ENCODE measurements at regions not wholly inside any gene's neighbourhood (a gene's known extent, or its start where the extent isn't known, plus 50 kb on each side); places are given as distances from the start of the nearest gene placed in this dataset.

GRCh38 chr9:135254176-135255032 is 166.9 kb downstream of the OLFM1 start:
- no peak for DNase-seq
- Mint-ChIP-seq H3K27ac (no peak overlapping the region), H3K36me3 (no peaks in the 10 kb centered on the region), H3K9me3 (no peaks in the 10 kb centered on the region), H3K4me1 (no peaks in the 10 kb centered on the region), H3K4me3 (no peak overlapping the region), H3K27me3 (peaks cover 28 to 33% of the 10 kb centered on the region in 2 donors)
- ATAC-seq (replicated peaks) = no peak

- Mint-ChIP-seq H3K9me3 (no peaks in the 10 kb centered on the region), H3K36me3 (no peaks in the 10 kb centered on the region), H3K4me1 (no peaks in the 10 kb centered on the region), H3K27ac (no peak overlapping the region), H3K4me3 (no peak overlapping the region), H3K27me3 (peaks cover 28 to 33% of the 10 kb centered on the region in 2 donors)
- no peak for DNase-seq
- no peak for ATAC-seq (replicated peaks)
These were observed 167.8 kb downstream of the OLFM1 start for GRCh38 chr9:135255033-135255840.

GRCh38 chr9:135255841-135256580 is 168.5 kb downstream of the OLFM1 start:
- Mint-ChIP-seq H3K4me1 (no peaks in the 10 kb centered on the region), H3K9me3 (no peaks in the 10 kb centered on the region), H3K4me3 (no peak overlapping the region), H3K27me3 (peaks cover 28 to 33% of the 10 kb centered on the region in 2 donors), H3K27ac (no peak overlapping the region), H3K36me3 (no peaks in the 10 kb centered on the region)
- DNase-seq (no peak), ATAC-seq (replicated peaks) (no peak)

GRCh38 chr9:135256581-135257354 is 169.3 kb downstream of the OLFM1 start:
- Mint-ChIP-seq H3K9me3 (no peaks in the 10 kb centered on the region), H3K27ac (no peak overlapping the region)

GRCh38 chr9:135258461-135258860 is 171.0 kb downstream of the OLFM1 start:
- no peaks in the 10 kb centered on the region for H3K9me3 Mint-ChIP-seq
- H3K27ac Mint-ChIP-seq = no peak overlapping the region
- no peak overlapping the region for H3K4me3 Mint-ChIP-seq
- ATAC-seq (replicated peaks) = no peak
- no peaks in the 10 kb centered on the region for H3K4me1 Mint-ChIP-seq
- no peaks in the 10 kb centered on the region for H3K36me3 Mint-ChIP-seq
- peaks cover 13 to 18% of the 10 kb centered on the region in 2 donors for H3K27me3 Mint-ChIP-seq
- DNase-seq = no peak

More at GRCh38 chr9:135256581-135257354, 169.3 kb downstream of the OLFM1 start:
- Mint-ChIP-seq H3K36me3 (no peaks in the 10 kb centered on the region), H3K27me3 (peaks cover 27 to 32% of the 10 kb centered on the region in 2 donors), H3K4me3 (no peak overlapping the region), H3K4me1 (no peaks in the 10 kb centered on the region)
- no peak for ATAC-seq (replicated peaks)
- DNase-seq = no peak

- no peak overlapping the region for H3K27ac Mint-ChIP-seq
- no peaks in the 10 kb centered on the region for H3K9me3 Mint-ChIP-seq
- DNase-seq = no peak
- no peaks in the 10 kb centered on the region for H3K4me1 Mint-ChIP-seq
- peaks cover 11 to 15% of the 10 kb centered on the region in 2 donors for H3K27me3 Mint-ChIP-seq
- H3K36me3 Mint-ChIP-seq = no peaks in the 10 kb centered on the region
- ATAC-seq (replicated peaks) = no peak
- no peak overlapping the region for H3K4me3 Mint-ChIP-seq
These were observed 171.8 kb downstream of the OLFM1 start for GRCh38 chr9:135259273-135259672.

- no peak overlapping the region for H3K27ac Mint-ChIP-seq
- no peaks in the 10 kb centered on the region for H3K9me3 Mint-ChIP-seq
- DNase-seq (no peak), ATAC-seq (replicated peaks) (no peak)
- no peak overlapping the region for H3K4me3 Mint-ChIP-seq
- H3K36me3 Mint-ChIP-seq = no peaks in the 10 kb centered on the region
- H3K27me3 Mint-ChIP-seq = peaks cover 8 to 11% of the 10 kb centered on the region in 2 donors
- no peaks in the 10 kb centered on the region for H3K4me1 Mint-ChIP-seq
These were observed 173.0 kb downstream of the OLFM1 start for GRCh38 chr9:135260221-135261180.

GRCh38 chr9:135262248-135262647 is 174.8 kb downstream of the OLFM1 start:
- Mint-ChIP-seq H3K27me3 (peaks cover 13% of the 10 kb centered on the region in 2 donors), H3K27ac (no peak overlapping the region)

GRCh38 chr9:135263511-135263910 is 176.0 kb downstream of the OLFM1 start:
- no peaks in the 10 kb centered on the region for H3K36me3 Mint-ChIP-seq
- ATAC-seq (replicated peaks) (no peak), DNase-seq (no peak)
- no peak overlapping the region for H3K4me3 Mint-ChIP-seq
- no peak overlapping the region for H3K27ac Mint-ChIP-seq
- no peaks in the 10 kb centered on the region for H3K4me1 Mint-ChIP-seq
- H3K27me3 Mint-ChIP-seq = peaks cover 13% of the 10 kb centered on the region in 2 donors
- H3K9me3 Mint-ChIP-seq = no peaks in the 10 kb centered on the region

More at GRCh38 chr9:135262248-135262647, 174.8 kb downstream of the OLFM1 start:
- DNase-seq (no peak), ATAC-seq (replicated peaks) (no peak)
- Mint-ChIP-seq H3K9me3 (no peaks in the 10 kb centered on the region), H3K4me1 (no peaks in the 10 kb centered on the region), H3K36me3 (no peaks in the 10 kb centered on the region), H3K4me3 (no peak overlapping the region)

- no peak for DNase-seq
- no peaks in the 10 kb centered on the region for H3K36me3 Mint-ChIP-seq
- peaks cover 0 to 1% of the 10 kb centered on the region in 2 donors for H3K9me3 Mint-ChIP-seq
- no peak overlapping the region for H3K27ac Mint-ChIP-seq
- H3K4me3 Mint-ChIP-seq = no peak overlapping the region
- H3K27me3 Mint-ChIP-seq = peaks cover 13 to 17% of the 10 kb centered on the region in 2 donors
- ATAC-seq (replicated peaks) = no peak
- no peaks in the 10 kb centered on the region for H3K4me1 Mint-ChIP-seq
These were observed 178.5 kb downstream of the OLFM1 start for GRCh38 chr9:135265931-135266330.

GRCh38 chr9:135267191-135267809 is 179.8 kb downstream of the OLFM1 start:
- DNase-seq (no peak), ATAC-seq (replicated peaks) (no peak)
- H3K4me1 Mint-ChIP-seq = no peaks in the 10 kb centered on the region
- no peak overlapping the region for H3K4me3 Mint-ChIP-seq
- H3K27me3 Mint-ChIP-seq = peaks cover 24 to 26% of the 10 kb centered on the region in 2 donors
- peaks cover 0 to 1% of the 10 kb centered on the region in 2 donors for H3K9me3 Mint-ChIP-seq
- no peaks in the 10 kb centered on the region for H3K36me3 Mint-ChIP-seq
- H3K27ac Mint-ChIP-seq = no peak overlapping the region

- no peak for ATAC-seq (replicated peaks)
- Mint-ChIP-seq H3K4me3 (no peak overlapping the region), H3K27me3 (peaks cover 24 to 28% of the 10 kb centered on the region in 2 donors), H3K9me3 (peaks cover 0 to 1% of the 10 kb centered on the region in 2 donors), H3K4me1 (no peaks in the 10 kb centered on the region), H3K36me3 (no peaks in the 10 kb centered on the region), H3K27ac (no peak overlapping the region)
- DNase-seq = no peak
These were observed 180.6 kb downstream of the OLFM1 start for GRCh38 chr9:135268031-135268430.
